Progenitor cell of endocrine pancreas (in vitro differentiated cells): ENCODE measurements at regions not wholly inside any gene's neighbourhood (a gene's known extent, or its start where the extent isn't known, plus 50 kb on each side); places are given as distances from the start of the nearest gene placed in this dataset.

Source experiments
- DNase-seq: peaks from one replicate; pipeline ENCODE4 v3.0.0; 2021; ENCODE audit warnings: low spot score; ENCODE audit not compliant: unreplicated experiment
- H3K27ac Mint-ChIP-seq: 2 replicates; pipeline ENCODE4 v1.8.0; 2021; ENCODE audit warnings: mild to moderate bottlenecking, moderate library complexity, mixed read lengths
- H3K27me3 Mint-ChIP-seq: 2 replicates; pipeline ENCODE4 v1.8.0; 2021; ENCODE audit warnings: mixed read lengths
- H3K36me3 Mint-ChIP-seq: 2 replicates; pipeline ENCODE4 v1.8.0; 2022; ENCODE audit warnings: mixed read lengths; ENCODE audit not compliant: insufficient read depth
- H3K4me1 Mint-ChIP-seq: 2 replicates; pipeline ENCODE4 v1.8.0; 2021; ENCODE audit warnings: low read depth, mixed read lengths
- H3K4me3 Mint-ChIP-seq: 2 replicates; pipeline ENCODE4 v1.8.0; 2021; ENCODE audit warnings: low read depth, mild to moderate bottlenecking, moderate library complexity, mixed read lengths
- H3K9me3 Mint-ChIP-seq: 2 replicates; pipeline ENCODE4 v1.8.0; 2021; ENCODE audit warnings: low read depth, mixed read lengths
- CTCF ChIP-seq: fragments of 200-600 bp; sonication (generic); IDR thresholded peaks from one replicate; pipeline ENCODE4 v1.5.0; 2021; ENCODE audit warnings: antibody characterized with exemption, mild to moderate bottlenecking; ENCODE audit not compliant: unreplicated experiment

GRCh38 chr6:67394254-67394653 lies 1240.8 kb upstream of the ADGRB3 start:
- H3K27ac Mint-ChIP-seq = no peak overlapping the region
- DNase-seq = no peak
- H3K36me3 Mint-ChIP-seq = peaks cover 1% of the 10 kb centered on the region
- peaks cover 16% of the 10 kb centered on the region for H3K9me3 Mint-ChIP-seq
- no peaks in the 10 kb centered on the region for H3K4me1 Mint-ChIP-seq
- TF ChIP-seq CTCF = no peak
- no peak overlapping the region for H3K4me3 Mint-ChIP-seq
- H3K27me3 Mint-ChIP-seq = no peaks in the 10 kb centered on the region

- Mint-ChIP-seq H3K27ac (no peak overlapping the region), H3K27me3 (no peaks in the 10 kb centered on the region), H3K36me3 (peaks cover 1% of the 10 kb centered on the region), H3K4me3 (no peak overlapping the region), H3K9me3 (peaks cover 16% of the 10 kb centered on the region), H3K4me1 (no peaks in the 10 kb centered on the region)
- DNase-seq = no peak
- TF ChIP-seq CTCF = no peak
Observed at GRCh38 chr6:67393356-67393755, 1241.7 kb upstream of the ADGRB3 start.

- no peak overlapping the region for H3K4me3 Mint-ChIP-seq
- TF ChIP-seq CTCF = no peak
- peaks cover 16% of the 10 kb centered on the region for H3K9me3 Mint-ChIP-seq
- no peaks in the 10 kb centered on the region for H3K4me1 Mint-ChIP-seq
- DNase-seq = no peak
- H3K36me3 Mint-ChIP-seq = peaks cover 1% of the 10 kb centered on the region
- no peaks in the 10 kb centered on the region for H3K27me3 Mint-ChIP-seq
- H3K27ac Mint-ChIP-seq = no peak overlapping the region
Observed at GRCh38 chr6:67391955-67392354, 1243.1 kb upstream of the ADGRB3 start.

- H3K36me3 Mint-ChIP-seq = no peaks in the 10 kb centered on the region
- H3K27ac Mint-ChIP-seq = no peak overlapping the region
- DNase-seq = no peak
- H3K27me3 Mint-ChIP-seq = no peaks in the 10 kb centered on the region
- no peaks in the 10 kb centered on the region for H3K9me3 Mint-ChIP-seq
- no peaks in the 10 kb centered on the region for H3K4me1 Mint-ChIP-seq
- H3K4me3 Mint-ChIP-seq = no peak overlapping the region
- TF ChIP-seq CTCF = no peak
Observed at GRCh38 chr6:67369679-67370078, 1265.4 kb upstream of the ADGRB3 start.

GRCh38 chr6:67362976-67363375 lies 1272.1 kb upstream of the ADGRB3 start:
- Mint-ChIP-seq H3K27me3 (no peaks in the 10 kb centered on the region), H3K27ac (no peak overlapping the region), H3K4me1 (no peaks in the 10 kb centered on the region), H3K4me3 (no peak overlapping the region), H3K9me3 (no peaks in the 10 kb centered on the region), H3K36me3 (no peaks in the 10 kb centered on the region)
- DNase-seq = no peak
- TF ChIP-seq CTCF = no peak
